Muscle layer of colon (tissue), 2 donors: ENCODE measurements at regions not wholly inside any gene's neighbourhood (a gene's known extent, or its start where the extent isn't known, plus 50 kb on each side); places are given as distances from the start of the nearest gene placed in this dataset.

ENCODE experiments used
- H3K27ac ChIP-seq: one replicate; pipeline ENCODE4 v1.7.0; 2013; ENCODE audit warnings: low read depth, mild to moderate bottlenecking, low read length, moderate library complexity
- H3K27me3 ChIP-seq, 2 donors: one replicate each; pipeline ENCODE4 v1.7.0; 2013; ENCODE audit warnings: low read length in 2 of 2, mild to moderate bottlenecking in 2 of 2; ENCODE audit not compliant: insufficient read depth in 2 of 2, control insufficient read depth in 1 of 2
- H3K36me3 ChIP-seq: one replicate; pipeline ENCODE4 v1.7.0; 2013; ENCODE audit warnings: mild to moderate bottlenecking, low read length; ENCODE audit not compliant: insufficient read depth
- H3K4me1 ChIP-seq: one replicate; pipeline ENCODE4 v1.7.0; 2013; ENCODE audit warnings: mild to moderate bottlenecking, low read length; ENCODE audit not compliant: insufficient read depth
- H3K4me3 ChIP-seq, 2 donors: one replicate each; pipeline ENCODE4 v1.7.0; 2013; ENCODE audit warnings: low read length in 2 of 2, low read depth in 1 of 2, mild to moderate bottlenecking in 1 of 2, moderate library complexity in 1 of 2
- H3K9ac ChIP-seq: one replicate; pipeline ENCODE4 v1.7.0; 2013; ENCODE audit warnings: low read length
- H3K9me3 ChIP-seq: one replicate; pipeline ENCODE4 v1.7.0; 2013; ENCODE audit warnings: mild to moderate bottlenecking, low read length
- donor health status: abdominal sarcoma.
- donor health status: Adenocarcinoma of cecum.

DNA sequence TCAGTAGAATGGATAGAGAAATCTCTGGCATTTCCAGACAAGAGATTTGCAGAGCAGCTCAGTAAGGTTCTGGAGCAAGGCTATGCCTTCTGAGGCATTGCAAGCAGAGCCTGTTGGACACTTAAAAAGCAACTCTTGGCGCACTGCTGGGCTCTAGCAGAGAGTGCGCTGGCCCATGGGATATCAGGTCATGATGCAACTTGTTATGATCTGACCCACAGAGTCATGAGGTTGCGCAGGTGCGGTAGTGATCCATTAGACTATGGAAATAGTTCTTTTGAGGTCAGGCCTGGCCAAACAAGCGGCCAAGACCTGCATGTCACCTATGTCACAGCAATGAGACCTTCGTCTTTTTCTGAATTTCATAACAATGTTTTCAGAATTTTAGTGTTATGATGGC lies 168.6 kb downstream of the TMTC3 start:
- H3K4me1 ChIP-seq: peaks cover 5% of the 10 kb centered on the region
- no peak overlapping the region for H3K4me3 ChIP-seq
- H3K27ac ChIP-seq: no peak overlapping the region
- no peaks in the 10 kb centered on the region for H3K36me3 ChIP-seq
- H3K9ac ChIP-seq: no peak overlapping the region
- no peaks in the 10 kb centered on the region for H3K9me3 ChIP-seq
- no peaks in the 10 kb centered on the region for H3K27me3 ChIP-seq

DNA sequence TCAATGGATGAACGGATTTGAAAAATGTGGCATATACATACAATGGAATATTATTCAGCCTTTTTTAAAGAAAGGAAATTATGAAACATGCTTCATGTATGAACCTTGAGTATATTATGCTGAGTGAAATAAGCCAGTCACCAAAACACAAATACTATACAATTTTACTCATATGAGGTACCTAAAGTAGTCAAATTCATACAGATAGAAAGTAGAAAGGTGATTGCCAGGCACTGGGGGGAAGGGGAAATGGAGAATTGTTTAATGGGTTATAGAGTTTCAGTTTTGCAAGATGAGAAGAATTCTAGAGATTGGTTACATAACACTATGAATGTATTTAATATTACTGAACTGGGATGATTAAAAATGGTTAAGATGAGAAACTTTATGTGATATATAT lies 171.4 kb downstream of the TMTC3 start:
- Histone ChIP-seq H3K9me3 (no peaks in the 10 kb centered on the region), H3K9ac (no peak overlapping the region), H3K4me3 (no peak overlapping the region)

DNA sequence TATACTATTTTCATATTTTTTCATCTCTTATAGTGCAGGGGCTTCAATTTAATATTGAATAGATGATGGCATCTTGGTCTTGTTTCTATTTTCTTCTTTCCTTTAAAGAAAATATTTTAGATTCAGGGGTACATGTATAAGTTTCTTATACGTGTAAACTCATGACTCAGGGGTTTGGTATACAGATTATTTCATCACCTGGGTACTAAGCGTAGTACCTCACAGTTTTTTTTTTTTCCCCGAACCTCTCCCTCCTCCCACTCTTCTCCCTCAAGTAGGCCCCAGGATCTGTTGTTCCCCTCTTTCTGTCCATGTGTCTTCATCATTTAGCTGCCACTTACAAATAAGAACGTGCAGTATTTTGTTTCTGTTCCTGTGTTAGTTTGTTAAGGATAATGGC lies 172.6 kb downstream of the TMTC3 start:
- Histone ChIP-seq H3K27me3 (no peaks in the 10 kb centered on the region), H3K27ac (no peak overlapping the region), H3K4me3 (no peak overlapping the region), H3K4me1 (no peaks in the 10 kb centered on the region), H3K36me3 (no peaks in the 10 kb centered on the region), H3K9ac (no peak overlapping the region), H3K9me3 (no peaks in the 10 kb centered on the region)

More for the DNA sequence above, 171.4 kb downstream of the TMTC3 start:
- H3K27me3 ChIP-seq: no peaks in the 10 kb centered on the region
- no peaks in the 10 kb centered on the region for H3K4me1 ChIP-seq
- H3K27ac ChIP-seq: no peak overlapping the region
- no peaks in the 10 kb centered on the region for H3K36me3 ChIP-seq

DNA sequence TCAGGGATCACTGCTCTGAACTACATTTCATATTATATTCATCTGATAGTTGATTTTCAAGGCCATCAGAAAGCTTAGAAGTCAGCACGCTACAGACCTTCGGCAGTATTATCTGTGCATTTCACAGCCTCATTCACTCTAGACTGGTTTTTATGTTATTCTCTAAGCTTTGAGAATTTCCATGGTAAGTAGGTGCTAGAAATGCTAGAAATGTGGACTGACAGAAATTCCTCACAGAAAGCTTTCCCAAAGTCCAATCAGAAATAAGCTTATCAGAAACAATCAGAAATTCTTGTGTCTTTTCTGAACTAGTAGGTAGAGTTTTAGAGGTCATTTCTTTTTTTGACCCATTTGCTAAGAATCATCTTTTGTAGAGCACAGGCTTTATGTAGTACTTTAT lies 176.6 kb downstream of the TMTC3 start:
- H3K4me1 ChIP-seq: peaks cover under 1% of the 10 kb centered on the region
- H3K4me3 ChIP-seq: no peak overlapping the region
- no peaks in the 10 kb centered on the region for H3K27me3 ChIP-seq
- H3K27ac ChIP-seq: no peak overlapping the region
- no peaks in the 10 kb centered on the region for H3K9me3 ChIP-seq
- H3K36me3 ChIP-seq: no peaks in the 10 kb centered on the region
- H3K9ac ChIP-seq: no peak overlapping the region

DNA sequence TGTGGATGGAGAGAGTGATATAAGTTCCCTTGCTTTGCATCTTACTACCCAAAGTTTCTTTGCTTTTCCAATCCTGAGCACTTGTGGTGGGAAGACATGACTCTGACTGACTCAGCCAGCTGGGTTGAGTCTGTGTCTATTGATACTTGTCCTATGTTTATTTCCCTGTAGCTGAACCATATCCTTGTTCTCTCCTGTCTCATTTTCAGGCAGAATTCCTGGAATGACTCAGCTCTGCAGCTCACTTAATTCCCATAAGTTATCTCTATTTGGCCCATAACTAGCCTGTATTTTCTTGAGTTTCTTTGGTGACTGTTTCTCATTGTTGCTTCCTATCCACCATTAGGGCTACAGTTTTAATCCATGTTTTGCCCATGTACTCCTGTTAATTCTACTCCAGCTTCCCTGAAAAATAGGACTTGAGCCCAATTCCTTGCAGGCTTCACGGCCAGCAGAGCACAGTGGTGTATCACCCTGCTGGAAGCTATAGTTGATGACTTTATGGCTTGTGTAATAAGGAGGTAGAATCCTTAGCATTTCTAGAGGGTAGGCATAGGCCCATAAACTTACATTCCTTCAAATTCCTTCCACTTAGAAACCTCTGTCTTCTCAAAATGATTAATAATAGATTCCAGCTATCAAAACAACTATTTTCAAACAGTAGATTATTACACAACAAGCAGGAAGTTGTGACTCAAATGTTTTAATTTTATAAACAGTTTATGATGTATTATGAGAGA lies 183.1 kb downstream of the TMTC3 start:
- Histone ChIP-seq H3K4me1 (peaks cover 40% of the 10 kb centered on the region), H3K27me3 (no peaks in the 10 kb centered on the region), H3K4me3 (no peak overlapping the region), H3K27ac (peak overlapping the region; percentile 60), H3K9ac (no peak overlapping the region), H3K9me3 (no peaks in the 10 kb centered on the region), H3K36me3 (no peaks in the 10 kb centered on the region)

DNA sequence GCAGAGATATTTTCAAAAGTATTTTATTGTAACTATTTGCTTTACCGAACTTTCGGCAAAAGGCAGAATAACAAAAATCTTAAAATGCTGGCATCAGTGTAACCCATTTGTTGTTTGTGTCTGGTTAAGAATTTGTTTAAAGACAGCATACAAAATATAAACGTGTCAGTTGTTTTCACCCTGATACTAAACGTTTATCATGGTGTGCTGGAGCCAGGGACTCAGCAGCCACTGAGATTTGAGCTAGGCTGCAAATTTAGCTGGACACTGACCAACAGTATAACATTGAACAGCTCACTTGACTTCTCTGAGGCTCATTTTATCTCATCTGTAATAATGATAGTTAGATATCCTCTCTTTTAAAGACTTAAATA lies 183.7 kb downstream of the TMTC3 start:
- H3K27me3 ChIP-seq: no peaks in the 10 kb centered on the region
- no peaks in the 10 kb centered on the region for H3K9me3 ChIP-seq
- H3K4me3 ChIP-seq: no peak overlapping the region
- H3K27ac ChIP-seq: no peak overlapping the region
- no peak overlapping the region for H3K9ac ChIP-seq
- no peaks in the 10 kb centered on the region for H3K36me3 ChIP-seq
- peaks cover 40% of the 10 kb centered on the region for H3K4me1 ChIP-seq

DNA sequence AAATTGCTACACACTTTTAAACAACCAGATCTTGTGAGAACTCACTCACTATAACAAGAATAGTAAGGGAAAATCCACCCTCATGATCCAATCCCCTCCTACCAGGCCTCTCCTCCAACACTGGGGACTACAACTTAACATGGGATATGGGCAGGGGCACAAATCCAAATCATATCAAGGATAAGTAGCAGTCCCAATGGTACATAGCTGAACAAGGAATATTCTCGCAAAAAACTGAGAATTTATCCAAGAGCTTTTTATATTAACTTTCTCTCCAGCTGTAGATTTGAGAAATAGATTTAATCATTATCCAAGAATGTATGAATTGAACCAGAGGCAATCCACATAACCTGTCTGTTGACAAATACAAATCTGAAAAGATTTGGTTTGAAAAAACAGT lies 185.2 kb downstream of the TMTC3 start:
- H3K36me3 ChIP-seq: no peaks in the 10 kb centered on the region
- no peak overlapping the region for H3K9ac ChIP-seq
- H3K4me3 ChIP-seq: no peak overlapping the region
- peaks cover 40% of the 10 kb centered on the region for H3K4me1 ChIP-seq
- no peaks in the 10 kb centered on the region for H3K9me3 ChIP-seq
- no peak overlapping the region for H3K27ac ChIP-seq
- H3K27me3 ChIP-seq: no peaks in the 10 kb centered on the region

DNA sequence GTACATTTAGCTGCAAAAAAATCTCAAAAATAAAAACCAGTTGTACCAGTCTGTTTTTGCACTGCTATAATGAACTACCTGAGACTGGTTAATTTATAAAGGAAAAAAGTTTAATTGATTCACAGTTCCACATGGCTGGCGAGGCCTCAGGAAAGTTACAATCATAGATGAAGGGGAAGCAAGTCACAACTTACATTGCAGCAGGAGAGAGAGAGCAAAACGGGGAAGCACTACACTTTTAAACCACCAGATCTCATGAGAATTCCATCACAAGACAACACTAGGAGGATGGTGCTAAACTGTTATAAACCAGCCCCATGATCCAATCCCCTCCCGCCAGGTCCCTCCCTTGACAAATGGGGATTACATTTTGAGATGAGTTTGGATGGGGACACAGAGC lies 186.0 kb downstream of the TMTC3 start:
- no peaks in the 10 kb centered on the region for H3K9me3 ChIP-seq
- peaks cover 41% of the 10 kb centered on the region for H3K4me1 ChIP-seq
- no peak overlapping the region for H3K4me3 ChIP-seq
- no peak overlapping the region for H3K27ac ChIP-seq
- no peaks in the 10 kb centered on the region for H3K27me3 ChIP-seq
- no peaks in the 10 kb centered on the region for H3K36me3 ChIP-seq
- H3K9ac ChIP-seq: no peak overlapping the region

DNA sequence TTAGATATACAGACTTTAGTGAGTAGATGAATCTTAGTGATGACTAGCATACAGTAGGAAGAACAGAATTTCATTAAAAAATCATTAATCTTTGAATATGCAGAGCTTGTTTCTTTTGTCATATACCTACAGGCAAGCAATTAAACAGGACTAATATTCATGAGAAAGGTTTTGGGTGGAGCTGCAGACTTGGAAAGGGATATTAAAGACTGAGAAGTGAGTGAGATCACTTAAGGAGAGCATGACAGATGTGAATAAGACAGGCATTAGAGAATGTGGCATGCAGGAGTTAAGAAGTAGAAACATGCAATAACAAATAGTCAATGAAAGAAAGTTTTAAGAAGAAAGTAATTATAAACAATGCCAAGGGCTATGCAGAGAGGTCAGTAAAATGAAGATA lies 187.7 kb downstream of the TMTC3 start:
- H3K4me3 ChIP-seq: no peak overlapping the region
- no peak overlapping the region for H3K27ac ChIP-seq
- H3K36me3 ChIP-seq: no peaks in the 10 kb centered on the region
- no peaks in the 10 kb centered on the region for H3K27me3 ChIP-seq
- no peak overlapping the region for H3K9ac ChIP-seq
- peaks cover 40% of the 10 kb centered on the region for H3K4me1 ChIP-seq
- no peaks in the 10 kb centered on the region for H3K9me3 ChIP-seq

DNA sequence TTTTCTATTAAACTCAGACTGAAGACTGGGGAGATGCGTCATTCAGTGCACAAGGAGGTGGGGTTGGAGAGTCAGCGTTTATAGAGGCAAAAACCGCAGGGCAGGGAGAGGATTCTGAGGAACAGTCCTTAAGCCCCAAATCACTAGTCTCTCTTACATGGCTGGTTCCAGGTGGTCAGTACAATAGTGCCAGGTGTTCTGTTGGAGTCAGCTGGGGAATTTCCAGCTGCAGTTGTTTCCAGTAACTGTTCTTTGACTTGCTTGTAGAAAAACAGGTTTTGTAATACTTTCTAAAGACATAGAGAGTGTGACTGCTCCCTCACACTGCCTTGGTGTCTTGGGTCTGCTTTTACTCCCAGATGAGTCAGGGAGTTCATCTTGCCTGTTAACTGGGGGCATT lies 192.2 kb downstream of the TMTC3 start:
- Histone ChIP-seq H3K4me1 (peaks cover 11% of the 10 kb centered on the region), H3K27me3 (no peaks in the 10 kb centered on the region), H3K9me3 (no peaks in the 10 kb centered on the region), H3K9ac (no peak overlapping the region), H3K36me3 (no peaks in the 10 kb centered on the region), H3K27ac (no peak overlapping the region), H3K4me3 (no peak overlapping the region)

DNA sequence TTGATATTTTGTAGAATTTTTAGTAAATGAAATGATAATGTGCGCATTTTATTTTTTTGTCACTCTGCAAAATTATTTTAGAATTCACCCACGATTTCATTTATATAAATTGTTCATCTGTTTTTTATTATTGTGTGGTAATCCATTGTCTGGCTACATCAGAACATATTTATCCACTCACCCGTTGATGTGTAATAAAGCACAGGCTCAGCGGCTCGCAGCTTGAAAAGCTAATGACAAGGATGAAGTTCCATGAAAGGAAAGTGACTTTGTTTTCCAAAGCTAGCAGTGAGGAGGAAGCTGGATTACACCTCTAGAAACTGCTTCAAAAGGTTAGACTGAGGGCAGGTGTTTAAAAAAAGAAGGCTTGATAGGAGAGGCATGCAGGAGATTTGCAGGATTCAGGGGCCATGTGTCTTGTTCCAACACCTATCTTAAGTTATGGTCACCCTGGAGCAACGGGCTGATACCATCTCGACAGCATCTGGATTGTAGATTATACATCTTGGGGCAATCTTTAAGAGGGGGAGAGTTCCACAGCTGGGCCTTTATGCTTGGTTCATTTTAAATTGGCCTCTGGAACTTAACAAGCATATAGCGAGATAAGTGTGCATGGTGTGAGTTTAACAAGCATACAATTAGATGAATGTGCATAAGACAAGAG lies 194.1 kb downstream of the TMTC3 start:
- Histone ChIP-seq H3K9ac (no peak overlapping the region), H3K4me1 (peaks cover 19% of the 10 kb centered on the region), H3K36me3 (no peaks in the 10 kb centered on the region), H3K27ac (no peak overlapping the region), H3K27me3 (no peaks in the 10 kb centered on the region), H3K9me3 (no peaks in the 10 kb centered on the region), H3K4me3 (no peak overlapping the region)

DNA sequence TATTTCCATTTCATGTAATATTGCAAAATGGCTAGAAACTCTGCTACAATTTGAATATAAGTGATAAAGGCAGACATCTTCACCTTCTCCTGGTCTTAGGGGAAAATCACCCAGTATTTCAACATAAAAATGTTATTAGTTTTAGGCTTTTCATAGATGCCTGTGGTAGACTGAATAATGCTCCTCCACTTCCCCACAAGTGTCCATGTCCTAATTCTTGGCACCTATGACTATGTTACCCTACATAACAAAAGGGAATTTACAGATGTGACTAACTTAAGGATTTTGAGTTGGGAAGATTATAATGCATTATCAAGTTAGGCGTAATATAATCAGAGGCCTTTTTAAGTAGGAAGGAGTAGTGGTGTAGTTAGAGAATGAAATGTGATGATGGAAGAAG lies 196.4 kb downstream of the TMTC3 start:
- Histone ChIP-seq H3K4me1 (peaks cover 23% of the 10 kb centered on the region), H3K9me3 (no peaks in the 10 kb centered on the region)

More for the DNA sequence above, 196.4 kb downstream of the TMTC3 start:
- Histone ChIP-seq H3K27me3 (no peaks in the 10 kb centered on the region), H3K27ac (no peak overlapping the region), H3K4me3 (no peak overlapping the region), H3K36me3 (no peaks in the 10 kb centered on the region), H3K9ac (no peak overlapping the region)
